SK-N-SH (cell line): ENCODE measurements at regions not wholly inside any gene's neighbourhood (a gene's known extent, or its start where the extent isn't known, plus 50 kb on each side); places are given as distances from the start of the nearest gene placed in this dataset.

Experiments
- CTCF ChIA-PET: fragments of 300-600, 350-600 bp; formaldehyde crosslinking; extraction: SDS; loops from one replicate; lab custom pipeline; 2021; lab: Yijun Ruan, JAX
- POLR2A ChIA-PET: fragments of 350-600 bp; sonication (Branson Sonifier 250); formaldehyde crosslinking; extraction: SDS; loops from one replicate; lab custom pipeline; 2020; ENCODE audit warnings: antibody characterized with exemption, inconsistent platforms; lab: Yijun Ruan, JAX
- DNase-seq: peaks from one replicate; pipeline ENCODE4 v3.0.0; 2012
- H2AFZ ChIP-seq: fragments of 200-600 bp; sonication (generic); 2 replicates; pipeline ENCODE4 v1.8.1; 2016; ENCODE audit warnings: antibody characterized with exemption, mild to moderate bottlenecking, low read depth
- H3F3A ChIP-seq: fragments of 200-600 bp; sonication (generic); replicated peaks from 2 replicates; pipeline ENCODE3; 2016; ENCODE audit warnings: antibody characterized with exemption, mild to moderate bottlenecking; ENCODE audit not compliant: insufficient read depth
- H3K27ac ChIP-seq, 2 experiments: fragments of 200-500 bp in 1 of 2; fragments of 200-600 bp in 1 of 2; sonication (Bioruptor generic) in 1 of 2; sonication (generic), shearing (Covaris generic) in 1 of 2; 2 replicates each; pipeline versions ENCODE4 v1.5.1 to v1.6.1; 2014 to 2016; ENCODE audit warnings: low read depth in 2 of 2, inconsistent platforms in 1 of 2, low read length in 1 of 2, mild to moderate bottlenecking in 1 of 2, mixed read lengths in 1 of 2
- H3K27me3 ChIP-seq: fragments of 200-600 bp; sonication (generic), shearing (Covaris generic); 2 replicates; pipeline ENCODE4 v1.6.1; 2016; ENCODE audit warnings: mixed run types; ENCODE audit not compliant: insufficient read depth
- H3K36me3 ChIP-seq, 2 experiments: fragments of 200-500 bp in 1 of 2; fragments of 200-600 bp in 1 of 2; sonication (Bioruptor generic) in 1 of 2; sonication (generic) in 1 of 2; replicated peaks in 1 of 2; 2 replicates each; pipeline versions ENCODE3 to v1.5.1; 2014 to 2016; ENCODE audit warnings: low read length in 1 of 2, mild to moderate bottlenecking in 1 of 2; ENCODE audit not compliant: insufficient read depth in 2 of 2, control insufficient read depth in 1 of 2
- H3K4me1 ChIP-seq, 2 experiments: fragments of 200-500 bp in 1 of 2; fragments of 200-600 bp in 1 of 2; sonication (Bioruptor generic) in 1 of 2; sonication (generic), shearing (Covaris generic) in 1 of 2; 2 replicates each; pipeline versions ENCODE4 v1.5.1 to v1.6.1; 2014 to 2016; ENCODE audit warnings: low read depth in 1 of 2, low read length in 1 of 2, mixed run types in 1 of 2; ENCODE audit not compliant: insufficient read depth in 2 of 2, control insufficient read depth in 1 of 2
- H3K4me2 ChIP-seq: fragments of 200-600 bp; sonication (generic), shearing (Covaris generic); 2 replicates; pipeline ENCODE4 v1.6.1; 2017; ENCODE audit warnings: mixed run types
- H3K4me3 ChIP-seq, 2 experiments: fragments of 200-500 bp in 1 of 2; fragments of 200-600 bp in 1 of 2; sonication (Bioruptor generic) in 1 of 2; sonication (generic), shearing (Covaris generic) in 1 of 2; 2 replicates each; pipeline versions ENCODE4 v1.5.1 to v1.8.1; 2014 to 2016; ENCODE audit warnings: low read depth in 2 of 2, inconsistent platforms in 1 of 2, low read length in 1 of 2, mild to moderate bottlenecking in 1 of 2, mixed read lengths in 1 of 2, moderate library complexity in 1 of 2
- H3K79me2 ChIP-seq: fragments of 200-600 bp; sonication (generic); 2 replicates; pipeline ENCODE4 v1.8.1; 2017; ENCODE audit warnings: mild to moderate bottlenecking; ENCODE audit not compliant: insufficient read depth
- H3K9ac ChIP-seq: fragments of 200-600 bp; sonication (generic); 2 replicates; pipeline ENCODE4 v1.6.1; 2017; ENCODE audit warnings: mixed run types
- H3K9me2 ChIP-seq: fragments of 200-600 bp; sonication (generic); 2 replicates; pipeline ENCODE4 v1.6.1; 2017; ENCODE audit warnings: mixed run types
- H3K9me3 ChIP-seq: fragments of 200-600 bp; sonication (generic); 2 replicates; pipeline ENCODE4 v1.6.1; 2017; ENCODE audit warnings: mixed run types, mild to moderate bottlenecking, moderate library complexity
- H4K20me1 ChIP-seq: fragments of 200-600 bp; sonication (generic); 2 replicates; pipeline ENCODE4 v1.6.1; 2017; ENCODE audit warnings: mild to moderate bottlenecking, mixed run types; ENCODE audit not compliant: insufficient read depth
- CTCF ChIP-seq: fragments of 200-600 bp; sonication (generic); IDR thresholded peaks from 2 replicates; pipeline ENCODE4 v1.6.1; 2017; ENCODE audit warnings: antibody characterized with exemption, mild to moderate bottlenecking, moderate library complexity
- EP300 ChIP-seq, 2 experiments: IDR thresholded peaks; 2 replicates each; pipeline versions ENCODE4 v1.4.0 to v1.6.1; 2012; ENCODE audit warnings: borderline replicate concordance in 1 of 2, low read depth in 1 of 2, low read length in 1 of 2
- FOSL2 ChIP-seq: IDR thresholded peaks from 2 replicates; pipeline ENCODE4 v1.4.0; 2012; ENCODE audit warnings: low read depth, mild to moderate bottlenecking, moderate library complexity, borderline replicate concordance
- FOXJ3 ChIP-seq: sonication (generic); formaldehyde crosslinking; IDR thresholded peaks from 2 replicates; pipeline ENCODE4 v1.5.1; 2020; ENCODE audit warnings: mild to moderate bottlenecking, missing genetic modification reagents
- GABPA ChIP-seq: IDR thresholded peaks from 2 replicates; pipeline ENCODE4 v1.4.0; 2012; ENCODE audit warnings: low read depth, mild to moderate bottlenecking
- GATA2 ChIP-seq: sonication (generic); formaldehyde crosslinking; IDR thresholded peaks from 2 replicates; pipeline ENCODE4 v1.5.0; 2020; ENCODE audit warnings: mild to moderate bottlenecking, missing genetic modification reagents
- IRF3 ChIP-seq: fragments of 150-350 bp; IDR thresholded peaks from 2 replicates; pipeline ENCODE4 v1.6.1; 2016; ENCODE audit warnings: mild to moderate bottlenecking, low read depth, low read length
- NFIC ChIP-seq: IDR thresholded peaks from 2 replicates; pipeline ENCODE4 v1.4.0; 2012; ENCODE audit warnings: borderline replicate concordance
- RAD21 ChIP-seq: IDR thresholded peaks from 2 replicates; pipeline ENCODE4 v1.6.1; 2012; ENCODE audit warnings: mild to moderate bottlenecking, low read length
- RCOR1 ChIP-seq: fragments of 150-350 bp; IDR thresholded peaks from 2 replicates; pipeline ENCODE4 v1.6.1; 2017; ENCODE audit warnings: antibody characterized with exemption, low read length
- REST ChIP-seq: IDR thresholded peaks from 2 replicates; pipeline ENCODE4 v1.6.1; 2012; ENCODE audit warnings: mild to moderate bottlenecking, low read depth, low read length, moderate library complexity
- TAF1 ChIP-seq: IDR thresholded peaks from 2 replicates; pipeline ENCODE4 v1.6.1; 2012; ENCODE audit warnings: low read depth, mild to moderate bottlenecking, low read length, moderate library complexity, borderline replicate concordance
- USF2 ChIP-seq: fragments of 150-350 bp; IDR thresholded peaks from 2 replicates; pipeline ENCODE4 v1.6.1; 2017; ENCODE audit warnings: antibody characterized with exemption, low read length, low read depth, borderline replicate concordance
- ZBTB33 ChIP-seq: IDR thresholded peaks from 2 replicates; pipeline ENCODE4 v1.4.0; 2012; ENCODE audit warnings: low read depth, borderline replicate concordance
- WGBS: methylation state at CpG from one replicate; pipeline ENCODE4 v1.1.6; 2017; ENCODE audit warnings: low lambda C conversion rate; 5-methylcytosine and 5-hydroxymethylcytosine counted together

- TF ChIP-seq IRF3, result no peak
- TF ChIP-seq GABPA, result no peak
- TF ChIP-seq RCOR1, result no peak
Observed at GRCh38 chr17:36690190-36690589, 88.8 kb downstream of the MRM1 start (continued).

GRCh38 chr17:36691606-36692005 lies 90.2 kb downstream of the MRM1 start:
- no peak overlapping the region for H2AFZ ChIP-seq
- H3K27me3 ChIP-seq, result no peaks in the 10 kb centered on the region
- no peak for DNase-seq
- no peak overlapping the region for H3K4me2 ChIP-seq
- no peaks in the 10 kb centered on the region for H3K36me3 ChIP-seq
- H3K9me3 ChIP-seq, result no peaks in the 10 kb centered on the region
- no peak overlapping the region for H3K9ac ChIP-seq
- TF ChIP-seq ZBTB33, result no peak
- TF ChIP-seq FOSL2, result no peak
- no peak for TF ChIP-seq RAD21
- no peak for TF ChIP-seq EP300 (IDR thresholded peaks at IDR 0.05; ENCODE audit: borderline replicate concordance in 1 of 2, low read depth in 1 of 2, low read length in 1 of 2)
- TF ChIP-seq CTCF, result no peak
- no peak for TF ChIP-seq GATA2 (CRISPR knock-in tag)
- TF ChIP-seq TAF1, result no peak
- no peak for TF ChIP-seq USF2
- no peak for TF ChIP-seq FOXJ3
- TF ChIP-seq REST, result no peak
- no peak for TF ChIP-seq NFIC
- no peak for TF ChIP-seq RCOR1
- H3K9me2 ChIP-seq, result no peaks in the 10 kb centered on the region
- H3K4me3 ChIP-seq, result no peak overlapping the region
- H3K79me2 ChIP-seq, result no peaks in the 10 kb centered on the region
- H3K4me1 ChIP-seq, result no peaks in the 10 kb centered on the region
- H3F3A ChIP-seq, result no peaks in the 10 kb centered on the region
- no peak overlapping the region for H3K27ac ChIP-seq
- no peaks in the 10 kb centered on the region for H4K20me1 ChIP-seq
- ChIA-PET POLR2A (no interaction called here), CTCF (no interaction called here)
- 30% methylated on average over 3 of the region's 3 CpGs for WGBS
